Middle frontal gyrus (tissue), 1 donor: ENCODE measurements at regions not wholly inside any gene's neighbourhood (a gene's known extent, or its start where the extent isn't known, plus 50 kb on each side); places are given as distances from the start of the nearest gene placed in this dataset.

Source experiments
- DNase-seq: peaks from one replicate; pipeline ENCODE4 v3.0.0-alpha.2; 2015; ENCODE audit warnings: low spot score; ENCODE audit errors: extremely low spot score

DNA sequence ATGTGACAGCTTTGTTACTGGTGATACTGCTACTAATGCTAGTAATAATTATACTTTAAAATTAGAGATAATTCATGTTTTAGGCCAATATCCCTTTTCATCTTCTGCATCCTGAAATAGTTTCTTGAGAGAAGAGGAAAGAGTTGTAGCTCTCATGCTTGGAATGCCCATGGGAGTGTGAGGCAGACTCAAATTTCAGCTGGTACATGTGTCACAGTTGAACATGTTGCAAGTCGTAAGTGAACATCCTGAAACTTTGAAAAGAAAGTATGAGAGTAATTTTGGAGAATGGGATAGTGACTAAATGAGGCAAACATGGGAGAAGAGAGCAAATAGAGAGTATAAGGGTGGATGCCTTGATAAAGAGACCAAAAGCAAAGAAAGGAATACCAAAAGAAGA lies 168.0 kb downstream of the TMTC3 start:
- DNase-seq = no peak

- no peak for DNase-seq
These were observed 168.6 kb downstream of the TMTC3 start for GRCh38 chr12:88310666-88311065.

GRCh38 chr12:88313554-88313953 lies 171.4 kb downstream of the TMTC3 start:
- no peak for DNase-seq

DNA sequence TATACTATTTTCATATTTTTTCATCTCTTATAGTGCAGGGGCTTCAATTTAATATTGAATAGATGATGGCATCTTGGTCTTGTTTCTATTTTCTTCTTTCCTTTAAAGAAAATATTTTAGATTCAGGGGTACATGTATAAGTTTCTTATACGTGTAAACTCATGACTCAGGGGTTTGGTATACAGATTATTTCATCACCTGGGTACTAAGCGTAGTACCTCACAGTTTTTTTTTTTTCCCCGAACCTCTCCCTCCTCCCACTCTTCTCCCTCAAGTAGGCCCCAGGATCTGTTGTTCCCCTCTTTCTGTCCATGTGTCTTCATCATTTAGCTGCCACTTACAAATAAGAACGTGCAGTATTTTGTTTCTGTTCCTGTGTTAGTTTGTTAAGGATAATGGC lies 172.6 kb downstream of the TMTC3 start:
- DNase-seq = no peak

GRCh38 chr12:88318726-88319125 lies 176.6 kb downstream of the TMTC3 start:
- DNase-seq = no peak

GRCh38 chr12:88325076-88325815 lies 183.1 kb downstream of the TMTC3 start:
- DNase-seq = no peak

DNA sequence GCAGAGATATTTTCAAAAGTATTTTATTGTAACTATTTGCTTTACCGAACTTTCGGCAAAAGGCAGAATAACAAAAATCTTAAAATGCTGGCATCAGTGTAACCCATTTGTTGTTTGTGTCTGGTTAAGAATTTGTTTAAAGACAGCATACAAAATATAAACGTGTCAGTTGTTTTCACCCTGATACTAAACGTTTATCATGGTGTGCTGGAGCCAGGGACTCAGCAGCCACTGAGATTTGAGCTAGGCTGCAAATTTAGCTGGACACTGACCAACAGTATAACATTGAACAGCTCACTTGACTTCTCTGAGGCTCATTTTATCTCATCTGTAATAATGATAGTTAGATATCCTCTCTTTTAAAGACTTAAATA lies 183.7 kb downstream of the TMTC3 start:
- DNase-seq = no peak

DNA sequence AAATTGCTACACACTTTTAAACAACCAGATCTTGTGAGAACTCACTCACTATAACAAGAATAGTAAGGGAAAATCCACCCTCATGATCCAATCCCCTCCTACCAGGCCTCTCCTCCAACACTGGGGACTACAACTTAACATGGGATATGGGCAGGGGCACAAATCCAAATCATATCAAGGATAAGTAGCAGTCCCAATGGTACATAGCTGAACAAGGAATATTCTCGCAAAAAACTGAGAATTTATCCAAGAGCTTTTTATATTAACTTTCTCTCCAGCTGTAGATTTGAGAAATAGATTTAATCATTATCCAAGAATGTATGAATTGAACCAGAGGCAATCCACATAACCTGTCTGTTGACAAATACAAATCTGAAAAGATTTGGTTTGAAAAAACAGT lies 185.2 kb downstream of the TMTC3 start:
- no peak for DNase-seq

DNA sequence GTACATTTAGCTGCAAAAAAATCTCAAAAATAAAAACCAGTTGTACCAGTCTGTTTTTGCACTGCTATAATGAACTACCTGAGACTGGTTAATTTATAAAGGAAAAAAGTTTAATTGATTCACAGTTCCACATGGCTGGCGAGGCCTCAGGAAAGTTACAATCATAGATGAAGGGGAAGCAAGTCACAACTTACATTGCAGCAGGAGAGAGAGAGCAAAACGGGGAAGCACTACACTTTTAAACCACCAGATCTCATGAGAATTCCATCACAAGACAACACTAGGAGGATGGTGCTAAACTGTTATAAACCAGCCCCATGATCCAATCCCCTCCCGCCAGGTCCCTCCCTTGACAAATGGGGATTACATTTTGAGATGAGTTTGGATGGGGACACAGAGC lies 186.0 kb downstream of the TMTC3 start:
- no peak for DNase-seq

DNA sequence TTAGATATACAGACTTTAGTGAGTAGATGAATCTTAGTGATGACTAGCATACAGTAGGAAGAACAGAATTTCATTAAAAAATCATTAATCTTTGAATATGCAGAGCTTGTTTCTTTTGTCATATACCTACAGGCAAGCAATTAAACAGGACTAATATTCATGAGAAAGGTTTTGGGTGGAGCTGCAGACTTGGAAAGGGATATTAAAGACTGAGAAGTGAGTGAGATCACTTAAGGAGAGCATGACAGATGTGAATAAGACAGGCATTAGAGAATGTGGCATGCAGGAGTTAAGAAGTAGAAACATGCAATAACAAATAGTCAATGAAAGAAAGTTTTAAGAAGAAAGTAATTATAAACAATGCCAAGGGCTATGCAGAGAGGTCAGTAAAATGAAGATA lies 187.7 kb downstream of the TMTC3 start:
- no peak for DNase-seq

DNA sequence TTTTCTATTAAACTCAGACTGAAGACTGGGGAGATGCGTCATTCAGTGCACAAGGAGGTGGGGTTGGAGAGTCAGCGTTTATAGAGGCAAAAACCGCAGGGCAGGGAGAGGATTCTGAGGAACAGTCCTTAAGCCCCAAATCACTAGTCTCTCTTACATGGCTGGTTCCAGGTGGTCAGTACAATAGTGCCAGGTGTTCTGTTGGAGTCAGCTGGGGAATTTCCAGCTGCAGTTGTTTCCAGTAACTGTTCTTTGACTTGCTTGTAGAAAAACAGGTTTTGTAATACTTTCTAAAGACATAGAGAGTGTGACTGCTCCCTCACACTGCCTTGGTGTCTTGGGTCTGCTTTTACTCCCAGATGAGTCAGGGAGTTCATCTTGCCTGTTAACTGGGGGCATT lies 192.2 kb downstream of the TMTC3 start:
- DNase-seq = no peak

DNA sequence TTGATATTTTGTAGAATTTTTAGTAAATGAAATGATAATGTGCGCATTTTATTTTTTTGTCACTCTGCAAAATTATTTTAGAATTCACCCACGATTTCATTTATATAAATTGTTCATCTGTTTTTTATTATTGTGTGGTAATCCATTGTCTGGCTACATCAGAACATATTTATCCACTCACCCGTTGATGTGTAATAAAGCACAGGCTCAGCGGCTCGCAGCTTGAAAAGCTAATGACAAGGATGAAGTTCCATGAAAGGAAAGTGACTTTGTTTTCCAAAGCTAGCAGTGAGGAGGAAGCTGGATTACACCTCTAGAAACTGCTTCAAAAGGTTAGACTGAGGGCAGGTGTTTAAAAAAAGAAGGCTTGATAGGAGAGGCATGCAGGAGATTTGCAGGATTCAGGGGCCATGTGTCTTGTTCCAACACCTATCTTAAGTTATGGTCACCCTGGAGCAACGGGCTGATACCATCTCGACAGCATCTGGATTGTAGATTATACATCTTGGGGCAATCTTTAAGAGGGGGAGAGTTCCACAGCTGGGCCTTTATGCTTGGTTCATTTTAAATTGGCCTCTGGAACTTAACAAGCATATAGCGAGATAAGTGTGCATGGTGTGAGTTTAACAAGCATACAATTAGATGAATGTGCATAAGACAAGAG lies 194.1 kb downstream of the TMTC3 start:
- no peak for DNase-seq

- DNase-seq = no peak
These were observed 196.4 kb downstream of the TMTC3 start for GRCh38 chr12:88338486-88338885.

DNA sequence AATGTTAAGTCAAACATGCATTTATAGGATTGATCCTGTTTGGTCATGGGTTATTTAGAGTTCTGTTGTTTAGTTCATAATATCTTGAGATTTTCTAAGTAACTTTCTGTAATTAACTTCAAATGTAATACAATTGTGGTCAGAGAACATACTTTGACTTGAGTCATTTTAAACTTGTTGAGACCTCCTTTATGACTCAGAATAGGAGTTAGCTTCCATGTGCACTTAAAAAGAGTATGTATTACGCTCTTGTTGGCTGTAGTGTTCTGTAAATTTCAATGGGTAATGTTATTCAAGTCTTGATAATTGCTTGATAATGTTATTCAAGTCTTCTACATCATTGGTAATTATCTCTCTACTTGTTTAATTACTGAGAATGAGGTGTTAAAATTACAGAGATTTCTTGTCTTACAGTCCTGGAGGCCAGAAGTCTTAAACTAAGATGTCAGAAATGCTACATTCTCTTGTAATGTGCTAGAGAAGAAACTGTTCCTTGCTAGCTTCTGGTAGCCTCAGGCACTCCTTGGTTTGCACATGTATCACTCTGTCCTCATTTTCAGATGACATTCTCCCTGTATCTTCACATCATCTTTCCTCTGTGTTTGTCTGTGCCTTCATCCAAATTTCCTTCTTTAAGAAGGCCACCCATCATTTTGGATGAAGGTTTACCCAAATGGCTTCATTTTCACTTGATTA lies 197.3 kb downstream of the TMTC3 start:
- no peak for DNase-seq

- DNase-seq = no peak
These were observed 197.9 kb downstream of the TMTC3 start for GRCh38 chr12:88339966-88340365.

- DNase-seq = no peak
These were observed 200.2 kb downstream of the TMTC3 start for GRCh38 chr12:88342251-88342806.

GRCh38 chr12:88351146-88351545 lies 209.0 kb downstream of the TMTC3 start:
- no peak for DNase-seq

DNA sequence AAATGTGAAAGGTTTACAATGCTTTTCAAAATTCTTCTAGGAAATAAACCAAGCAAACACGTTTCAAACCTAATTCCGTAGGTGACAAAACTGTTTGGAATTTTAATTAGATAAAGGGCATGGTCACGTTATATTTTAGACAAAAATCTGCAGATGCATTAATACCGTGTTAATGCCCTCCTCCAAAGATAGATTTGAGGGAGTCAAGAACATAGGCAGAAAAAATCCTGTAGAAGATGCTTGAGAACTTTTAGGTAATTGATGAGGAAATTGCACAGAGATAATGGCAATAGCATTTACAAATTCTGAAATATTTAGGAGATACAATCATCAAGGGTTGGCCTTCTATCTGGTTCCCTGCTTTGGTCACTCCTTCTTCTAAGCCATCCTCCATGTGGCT lies 212.6 kb downstream of the TMTC3 start:
- DNase-seq = no peak

- no peak for DNase-seq
These were observed 218.2 kb downstream of the TMTC3 start for GRCh38 chr12:88360343-88360742.

DNA sequence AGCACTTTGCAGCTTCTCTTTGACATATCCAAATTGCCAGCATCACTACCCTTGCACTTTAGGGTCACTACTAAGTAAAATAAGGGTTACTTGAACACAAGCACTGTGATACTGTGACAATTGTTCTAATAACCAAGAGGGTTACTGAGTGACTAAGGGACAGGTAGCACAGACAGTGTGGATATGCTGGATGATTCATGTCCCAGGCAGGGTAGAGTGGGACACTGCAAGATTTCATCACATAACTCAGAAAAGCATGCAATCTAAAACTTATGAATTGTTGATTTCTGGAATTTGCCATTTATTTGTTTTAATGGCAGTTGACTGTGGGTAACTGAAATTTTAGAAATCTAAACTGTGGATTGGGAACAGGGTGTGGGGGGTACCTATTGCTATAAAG lies 218.8 kb downstream of the KITLG start:
- DNase-seq = no peak

GRCh38 chr12:88362439-88362838 lies 217.8 kb downstream of the KITLG start:
- no peak for DNase-seq

- no peak for DNase-seq
These were observed 214.9 kb downstream of the KITLG start for GRCh38 chr12:88365403-88365802.
